Keratinocyte (primary cell): ENCODE measurements at regions not wholly inside any gene's neighbourhood (a gene's known extent, or its start where the extent isn't known, plus 50 kb on each side); places are given as distances from the start of the nearest gene placed in this dataset.

Experiments
- DNase-seq: peaks from one replicate; pipeline ENCODE4 v3.0.0-alpha.2; 2011; ENCODE audit warnings: low read depth, missing footprints, low spot score
- FAIRE-seq: peaks from 2 replicates; lab custom pipeline; 2011; peaks lifted over from hg19 to GRCh38; lab: Jason Lieb, UNC
- H2AFZ ChIP-seq: 2 replicates; pipeline ENCODE4 v1.6.0; 2012; ENCODE audit warnings: low read length, control low read depth, inconsistent platforms; ENCODE audit not compliant: control insufficient read depth
- H3K27ac ChIP-seq: 2 replicates; pipeline ENCODE4 v1.5.1; 2011; ENCODE audit warnings: low read length; ENCODE audit not compliant: control insufficient read depth, insufficient read depth
- H3K27me3 ChIP-seq: 3 replicates; pipeline ENCODE4 v1.6.0; 2011; ENCODE audit warnings: low read length; ENCODE audit not compliant: control insufficient read depth, insufficient read depth; ENCODE audit errors: extremely low read depth
- H3K36me3 ChIP-seq, 2 experiments: 2 replicates in 1 of 2; 3 replicates in 1 of 2; pipeline ENCODE4 v1.5.1; 2011; ENCODE audit warnings: low read length in 2 of 2, mild to moderate bottlenecking in 1 of 2; ENCODE audit not compliant: control insufficient read depth in 2 of 2, insufficient read depth in 2 of 2; ENCODE audit errors: extremely low read depth in 1 of 2
- H3K4me1 ChIP-seq: 3 replicates; pipeline ENCODE4 v1.5.1; 2011; ENCODE audit warnings: low read length; ENCODE audit not compliant: control insufficient read depth, insufficient read depth; ENCODE audit errors: extremely low read depth
- H3K4me2 ChIP-seq: 3 replicates; pipeline ENCODE4 v1.6.0; 2011; ENCODE audit warnings: low read depth, low read length; ENCODE audit not compliant: control insufficient read depth, insufficient read depth; ENCODE audit errors: extremely low read depth
- H3K4me3 ChIP-seq, 3 experiments: fragments of 200-600 bp in 1 of 3; sonication (generic) in 1 of 3; 2 replicates in 2 of 3; 3 replicates in 1 of 3; pipeline ENCODE4 v1.5.1; 2011 to 2016; ENCODE audit warnings: low read length in 3 of 3, mild to moderate bottlenecking in 3 of 3, control low read depth in 2 of 3, inconsistent platforms in 1 of 3, low read depth in 1 of 3, mixed read lengths in 1 of 3, mixed run types in 1 of 3, moderate library complexity in 1 of 3; ENCODE audit not compliant: control insufficient read depth in 2 of 3, insufficient read depth in 2 of 3; ENCODE audit errors: extremely low read depth in 1 of 3
- H3K79me2 ChIP-seq: 2 replicates; pipeline ENCODE4 v1.6.0; 2012; ENCODE audit warnings: low read length; ENCODE audit not compliant: control insufficient read depth, insufficient read depth
- H3K9ac ChIP-seq: 3 replicates; pipeline ENCODE4 v1.6.0; 2011; ENCODE audit warnings: low read length; ENCODE audit not compliant: control insufficient read depth, insufficient read depth; ENCODE audit errors: extremely low read depth
- H3K9me1 ChIP-seq: 3 replicates; pipeline ENCODE4 v1.6.0; 2011; ENCODE audit warnings: low read length; ENCODE audit not compliant: control insufficient read depth, insufficient read depth; ENCODE audit errors: extremely low read depth
- H3K9me3 ChIP-seq: 2 replicates; pipeline ENCODE4 v1.5.1; 2012; ENCODE audit warnings: low read depth, low read length; ENCODE audit not compliant: control insufficient read depth
- H4K20me1 ChIP-seq: 3 replicates; pipeline ENCODE4 v1.6.0; 2011; ENCODE audit warnings: low read length; ENCODE audit not compliant: control insufficient read depth, insufficient read depth; ENCODE audit errors: extremely low read depth
- EZH2 ChIP-seq: IDR thresholded peaks from one replicate; pipeline ENCODE4 v1.6.1; 2012; ENCODE audit warnings: inconsistent platforms, mild to moderate bottlenecking, low read length, moderate library complexity
- dilution Hi-C: fragments of 300-500 bp; cut with MboI; formaldehyde crosslinking; loops from one replicate; pipeline ENCODE4 v1.7.0; 2020; ENCODE audit warnings: low sequenced_read_pairs; ENCODE audit not compliant: extremely low pct_ligation_motif_present
- TF ChIP-seq, protein P1 (sequence below), 3 experiments: IDR thresholded peaks in 1 of 3; conservative IDR thresholded peaks in 1 of 3; optimal IDR thresholded peaks in 1 of 3; 2 replicates in 2 of 3; 3 replicates in 1 of 3; pipeline versions ENCODE3 to v1.5.1; 2011; ENCODE audit warnings: low read length in 3 of 3, mild to moderate bottlenecking in 3 of 3, moderate library complexity in 2 of 3, control low read depth in 1 of 3, inconsistent platforms in 1 of 3; ENCODE audit not compliant: insufficient read depth in 2 of 3; ENCODE audit errors: extremely low read depth in 1 of 3

DNA sequence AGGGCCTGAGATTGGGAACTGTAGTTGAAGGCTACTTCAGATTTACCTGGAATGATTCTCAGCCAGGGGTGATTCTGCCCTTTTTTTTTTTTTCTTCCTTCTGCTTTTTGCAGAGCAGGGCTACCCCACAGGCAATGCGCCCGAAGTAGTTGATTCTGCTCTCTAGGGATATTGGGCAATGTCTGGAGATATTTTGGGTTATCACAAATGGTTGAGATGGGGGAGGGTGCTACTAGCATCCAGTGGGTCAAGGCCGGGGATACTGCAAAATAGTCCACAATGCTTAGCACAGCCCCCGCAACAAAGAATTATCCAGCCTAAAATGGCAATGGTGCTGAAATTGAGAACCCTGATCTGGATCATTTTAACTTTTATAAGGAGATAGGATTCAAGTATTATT lies 71.2 kb upstream of the ZMYND8 start:
- Histone ChIP-seq H3K9ac (no peak overlapping the region), H3K9me1 (no peaks in the 10 kb centered on the region), H3K36me3 (no peaks in the 10 kb centered on the region), H2AFZ (no peak overlapping the region), H4K20me1 (no peaks in the 10 kb centered on the region), H3K4me1 (peaks cover 6% of the 10 kb centered on the region), H3K27ac (no peak overlapping the region), H3K4me2 (no peak overlapping the region), H3K9me3 (no peaks in the 10 kb centered on the region), H3K27me3 (no peaks in the 10 kb centered on the region), H3K79me2 (no peaks in the 10 kb centered on the region), H3K4me3 (no peak overlapping the region)
- no peak for DNase-seq
- TF ChIP-seq, protein P1, sequence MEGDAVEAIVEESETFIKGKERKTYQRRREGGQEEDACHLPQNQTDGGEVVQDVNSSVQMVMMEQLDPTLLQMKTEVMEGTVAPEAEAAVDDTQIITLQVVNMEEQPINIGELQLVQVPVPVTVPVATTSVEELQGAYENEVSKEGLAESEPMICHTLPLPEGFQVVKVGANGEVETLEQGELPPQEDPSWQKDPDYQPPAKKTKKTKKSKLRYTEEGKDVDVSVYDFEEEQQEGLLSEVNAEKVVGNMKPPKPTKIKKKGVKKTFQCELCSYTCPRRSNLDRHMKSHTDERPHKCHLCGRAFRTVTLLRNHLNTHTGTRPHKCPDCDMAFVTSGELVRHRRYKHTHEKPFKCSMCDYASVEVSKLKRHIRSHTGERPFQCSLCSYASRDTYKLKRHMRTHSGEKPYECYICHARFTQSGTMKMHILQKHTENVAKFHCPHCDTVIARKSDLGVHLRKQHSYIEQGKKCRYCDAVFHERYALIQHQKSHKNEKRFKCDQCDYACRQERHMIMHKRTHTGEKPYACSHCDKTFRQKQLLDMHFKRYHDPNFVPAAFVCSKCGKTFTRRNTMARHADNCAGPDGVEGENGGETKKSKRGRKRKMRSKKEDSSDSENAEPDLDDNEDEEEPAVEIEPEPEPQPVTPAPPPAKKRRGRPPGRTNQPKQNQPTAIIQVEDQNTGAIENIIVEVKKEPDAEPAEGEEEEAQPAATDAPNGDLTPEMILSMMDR (optimal IDR thresholded peaks at IDR 0.05 in 1 of 3, IDR thresholded peaks at IDR 0.05 in 1 of 3, conservative IDR thresholded peaks at IDR 0.05 in 1 of 3; ENCODE audit: extremely low read depth in 1 of 3, insufficient read depth in 2 of 3, low read length in 3 of 3) = no peak
- TF ChIP-seq EZH2 = no peak
- FAIRE-seq = no peak
- dilution Hi-C loops = no loop called here

DNA sequence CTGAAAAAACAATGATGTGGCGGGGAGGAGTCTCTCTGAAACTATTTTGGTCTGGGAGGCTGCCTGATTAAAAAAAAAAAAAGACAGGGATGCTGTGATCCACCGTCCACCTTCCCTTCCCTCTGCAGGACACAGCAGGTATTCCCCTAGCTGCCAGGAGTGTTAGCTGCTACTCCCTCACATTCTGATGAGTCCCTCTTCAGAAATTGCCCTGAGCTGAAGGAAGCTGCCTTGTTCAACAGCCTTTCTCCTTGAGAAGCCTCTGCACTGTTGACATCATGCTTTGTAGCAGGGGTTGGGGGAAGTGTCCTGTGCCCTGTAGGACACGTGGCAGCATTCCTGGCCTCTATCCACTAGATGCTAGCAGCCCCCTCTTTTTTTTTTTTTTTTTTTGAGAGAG lies 71.7 kb upstream of the ZMYND8 start:
- Histone ChIP-seq H3K9ac (no peak overlapping the region), H3K36me3 (no peaks in the 10 kb centered on the region), H3K4me1 (peaks cover 6% of the 10 kb centered on the region), H3K27me3 (no peaks in the 10 kb centered on the region), H3K4me2 (no peak overlapping the region), H4K20me1 (no peaks in the 10 kb centered on the region), H3K9me1 (no peaks in the 10 kb centered on the region), H2AFZ (no peak overlapping the region), H3K79me2 (no peaks in the 10 kb centered on the region), H3K27ac (no peak overlapping the region), H3K4me3 (no peak overlapping the region), H3K9me3 (no peaks in the 10 kb centered on the region)
- DNase-seq (no peak), FAIRE-seq (no peak)
- dilution Hi-C loops = no loop called here
- no peak for TF ChIP-seq EZH2
- TF ChIP-seq, protein P1 (optimal IDR thresholded peaks at IDR 0.05 in 1 of 3, IDR thresholded peaks at IDR 0.05 in 1 of 3, conservative IDR thresholded peaks at IDR 0.05 in 1 of 3; ENCODE audit: extremely low read depth in 1 of 3, insufficient read depth in 2 of 3, low read length in 3 of 3) = no peak
